ENCODE measurements at regions not wholly inside any gene's neighbourhood (a gene's known extent, or its start where the extent isn't known, plus 50 kb on each side); places are given as distances from the start of the nearest gene placed in this dataset.

- no peak for DNase-seq
These were observed 62.6 kb upstream of the MACF1 start for GRCh38 chr1:39141925-39142324.

DNA sequence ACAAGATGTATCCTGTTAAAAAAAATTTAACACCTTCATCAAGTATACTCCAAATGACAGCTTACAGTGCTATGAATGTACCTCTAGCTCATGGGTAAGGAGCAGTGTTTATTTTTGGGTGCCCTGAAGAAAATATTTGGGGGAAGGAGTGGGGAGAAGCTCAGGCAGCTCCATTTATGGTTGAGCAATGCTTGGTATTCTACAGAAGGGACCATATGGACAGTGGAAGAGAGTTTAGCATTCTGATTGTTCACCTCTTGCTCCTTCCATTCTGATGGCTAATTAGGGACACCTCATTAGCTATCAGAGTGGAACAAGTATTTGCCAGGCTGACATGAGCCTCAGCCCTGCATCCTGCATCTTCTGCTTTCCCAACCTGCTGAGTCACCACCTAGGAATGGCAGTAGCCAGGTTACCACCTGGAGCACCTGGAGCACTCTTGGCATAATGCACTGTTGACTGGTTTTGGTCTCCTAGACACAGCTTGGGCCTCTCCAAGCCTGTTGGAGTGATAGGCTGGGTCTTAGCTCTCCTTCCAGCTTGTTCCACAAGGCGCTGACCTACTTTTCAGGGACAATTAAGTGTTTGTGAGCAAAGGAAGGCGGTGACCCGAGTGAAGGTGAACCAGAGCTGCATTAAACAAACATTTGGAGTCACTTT is 62.0 kb upstream of the MACF1 start:
- no peak for DNase-seq

- no peak for DNase-seq
These were observed 59.6 kb upstream of the MACF1 start for GRCh38 chr1:39144924-39145323.

- no peak for DNase-seq
These were observed 59.0 kb upstream of the MACF1 start for GRCh38 chr1:39145331-39145965.

- no peak for DNase-seq
These were observed 57.8 kb upstream of the MACF1 start for GRCh38 chr1:39146681-39147080.

DNA sequence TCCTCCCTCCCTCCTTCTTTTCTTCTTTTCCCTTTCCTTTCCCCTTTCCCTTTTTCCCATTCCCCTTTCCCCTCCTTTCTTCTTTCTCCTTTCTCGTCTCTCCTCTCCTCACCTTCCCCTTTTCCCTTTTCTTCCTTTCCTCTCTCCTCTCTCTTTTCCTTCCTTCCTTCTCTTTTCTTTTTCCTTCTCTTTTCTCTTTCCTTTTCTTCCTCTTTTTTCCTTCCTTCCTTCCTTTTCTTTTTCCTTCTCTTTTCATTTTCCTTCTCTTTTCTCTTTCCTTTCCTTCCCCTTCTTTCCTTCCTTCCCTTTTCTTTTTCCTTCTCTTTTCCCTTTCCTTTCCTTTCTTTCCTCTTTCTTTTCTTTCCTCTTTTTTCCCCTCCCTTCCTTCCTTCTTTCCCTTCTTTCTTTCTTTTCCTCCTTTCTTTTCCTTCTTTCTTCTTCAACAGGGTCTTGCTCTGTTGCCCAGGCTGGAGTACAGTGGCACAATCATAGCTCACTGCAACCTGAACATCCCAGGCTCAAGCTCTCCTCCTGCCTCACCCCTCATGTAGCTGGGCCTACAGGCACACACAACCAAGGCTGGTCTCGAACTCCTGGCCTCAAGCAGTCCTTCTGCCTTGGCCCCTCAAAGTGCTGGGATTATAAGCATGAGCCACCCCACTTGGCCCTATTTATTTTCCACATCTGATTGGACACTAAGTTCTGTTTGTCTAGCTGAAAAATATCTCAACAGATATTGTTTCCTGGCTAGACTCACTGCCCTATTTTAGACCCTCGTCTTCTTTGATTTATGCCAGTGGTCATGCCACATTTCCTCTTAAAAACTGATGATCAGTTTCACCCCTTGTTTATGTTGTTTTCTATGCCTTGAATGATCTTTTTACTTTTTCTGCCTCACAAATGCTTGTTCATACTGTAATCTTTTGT is 57.1 kb upstream of the MACF1 start:
- no peak for DNase-seq

GRCh38 chr1:39148942-39149341 is 55.6 kb upstream of the MACF1 start:
- DNase-seq, result no peak

DNA sequence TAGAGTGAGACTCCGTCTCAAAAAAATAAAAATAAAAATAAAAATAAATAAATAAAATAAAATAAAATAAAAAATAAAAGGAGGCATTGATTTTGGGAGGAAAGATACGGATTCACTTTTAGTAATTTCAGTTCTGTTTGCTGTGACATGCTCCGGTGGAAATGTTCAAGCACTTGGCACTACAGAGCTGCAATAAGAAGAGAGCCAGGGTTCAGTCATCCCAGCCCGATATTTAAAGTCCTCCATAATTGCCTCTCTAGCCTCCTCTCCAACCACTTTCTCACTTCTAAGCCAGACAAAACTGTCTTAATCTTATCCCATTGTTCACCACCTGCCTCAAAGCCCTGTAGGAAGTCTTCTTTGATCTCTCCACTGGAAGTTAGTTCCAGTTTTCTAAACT is 55.0 kb upstream of the MACF1 start:
- DNase-seq, result no peak

- DNase-seq, result no peak
These were observed 53.7 kb upstream of the MACF1 start for GRCh38 chr1:39150779-39151178.

DNA sequence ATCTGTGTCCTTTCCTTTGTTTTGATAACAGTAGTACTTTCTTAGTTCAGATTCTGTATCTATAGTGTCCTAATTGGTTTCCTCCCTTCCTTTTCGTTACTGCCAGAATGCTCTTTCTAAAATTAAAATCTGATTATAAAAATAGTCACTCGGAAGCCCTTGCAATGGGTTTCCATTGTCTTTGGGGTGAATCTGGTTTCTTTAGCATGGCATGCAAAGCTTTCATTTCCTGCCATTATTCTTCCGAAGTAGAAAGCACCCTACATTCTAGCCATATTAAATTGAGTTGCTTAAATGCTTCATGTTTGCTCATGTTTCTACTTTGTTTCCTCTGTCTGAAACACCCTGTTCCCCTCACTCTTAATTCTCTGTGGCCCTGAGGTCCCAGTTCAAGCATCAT is 53.2 kb upstream of the MACF1 start:
- no peak for DNase-seq

GRCh38 chr1:39152923-39153322 is 51.6 kb upstream of the MACF1 start:
- DNase-seq, result no peak

DNA sequence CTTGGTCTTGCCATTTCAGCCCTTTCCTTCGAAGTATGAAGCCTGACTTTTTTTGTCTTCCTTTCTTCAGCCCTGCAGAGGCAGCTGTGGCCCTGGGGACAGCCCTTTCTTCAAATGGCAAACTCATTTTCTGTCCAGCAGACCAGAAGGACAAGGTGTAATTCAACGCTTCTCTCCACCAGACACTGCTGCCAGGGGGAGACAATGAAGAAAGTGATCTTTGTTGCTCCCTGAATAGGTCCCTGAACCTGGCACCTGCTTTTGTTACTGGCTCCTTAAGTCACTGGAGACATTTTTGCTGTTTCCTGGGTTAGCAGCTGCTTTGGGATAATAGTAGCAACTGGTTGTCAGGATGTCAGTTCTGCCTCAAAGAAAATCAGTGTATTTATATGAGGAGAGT is 50.8 kb upstream of the MACF1 start:
- DNase-seq, result no peak

DNA sequence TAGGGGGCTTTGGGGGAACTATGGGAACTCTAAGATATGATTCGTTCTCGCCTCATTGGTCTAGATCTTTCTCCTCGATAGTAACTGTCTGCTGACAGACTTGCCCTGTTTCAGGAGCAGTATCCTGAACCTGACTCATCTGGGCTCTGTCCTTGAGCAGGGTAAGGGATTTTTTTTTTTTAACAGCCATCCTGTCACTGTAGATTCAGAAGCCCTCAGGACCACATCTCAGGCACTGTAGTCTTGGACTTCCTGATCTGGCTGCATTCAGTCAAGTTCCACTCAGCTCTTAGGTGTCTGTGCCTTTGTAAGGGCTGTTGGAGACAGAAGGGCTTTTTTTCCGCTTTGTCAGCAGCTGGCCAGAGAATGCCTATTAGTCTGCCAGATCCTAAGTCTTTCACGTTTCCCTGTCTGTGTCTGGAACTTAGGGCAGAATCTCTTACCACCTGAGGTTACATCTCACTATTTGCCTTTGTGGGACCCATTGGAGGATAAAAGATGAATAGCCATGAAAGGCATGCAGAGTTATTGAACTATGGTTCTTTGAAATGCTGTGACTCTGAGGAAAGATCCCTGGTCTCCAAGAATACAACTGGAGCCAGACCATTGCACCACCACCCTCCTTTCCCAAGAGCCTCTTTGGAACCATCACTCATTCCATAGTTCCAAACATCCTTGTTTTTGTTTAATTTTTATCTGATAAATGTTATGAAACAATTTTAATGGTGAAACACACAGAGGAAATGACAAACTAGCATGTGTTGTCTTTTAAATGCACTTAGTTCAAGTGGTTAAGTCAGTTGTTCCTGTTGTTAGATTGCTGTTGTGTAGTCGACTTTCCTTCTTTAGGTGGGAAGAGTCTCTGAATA is 49.7 kb upstream of the MACF1 start:
- DNase-seq, result no peak

Data from activated CD4-positive, alpha-beta T cell treated with anti-CD3 and anti-CD28 coated beads, Interleukin-2, Interleukin-6, amounts not matched to agents 100 ng/mL and 50 ng/mL, durations not matched to agents 16 hours and 8 hours (primary cell).